CD4-positive, alpha-beta T cell (primary cell): ENCODE measurements at regions not wholly inside any gene's neighbourhood (a gene's known extent, or its start where the extent isn't known, plus 50 kb on each side); places are given as distances from the start of the nearest gene placed in this dataset.

ENCODE experiments used
- ATAC-seq: fragments of 200-7000 bp; cut with Tn5 transposase; one replicate; pipeline ENCODE4 v1.10.0; 2022; ENCODE audit warnings: mild to moderate bottlenecking; ENCODE audit not compliant: poor library complexity
- CTCF ChIA-PET: fragments of 350-600 bp; sonication (Branson Sonifier 250); formaldehyde crosslinking; loops from one replicate; lab custom pipeline; 2021; ENCODE audit warnings: antibody characterized with exemption, inconsistent platforms; lab: Charles Lee
- POLR2A ChIA-PET: fragments of 350-600 bp; sonication (Branson Sonifier 250); formaldehyde crosslinking; loops from one replicate; lab custom pipeline; 2021; ENCODE audit warnings: antibody characterized with exemption, inconsistent platforms; lab: Charles Lee
- DNase-seq, 14 experiments: peaks; one replicate each; pipeline ENCODE4 v3.0.0-alpha.2; 2013 to 2020; ENCODE audit warnings: mixed read lengths in 2 of 14
- H3K27ac ChIP-seq, 2 donors: one replicate each; pipeline versions ENCODE4 v1.5.1 to v1.7.0; 2013; ENCODE audit warnings: low read length in 2 of 2, low read depth in 1 of 2, mild to moderate bottlenecking in 1 of 2
- H3K27me3 ChIP-seq, 2 experiments: 1 replicate in 1 of 2; 2 replicates in 1 of 2; pipeline versions ENCODE4 v1.6.1 to v1.7.0; 2013; ENCODE audit warnings: low read length in 2 of 2, control low read depth in 1 of 2, mild to moderate bottlenecking in 1 of 2, moderate library complexity in 1 of 2; ENCODE audit not compliant: insufficient read depth in 2 of 2, control insufficient read depth in 1 of 2
- H3K36me3 ChIP-seq: one replicate; pipeline ENCODE4 v1.6.1; 2013; ENCODE audit warnings: low read length, control low read depth; ENCODE audit not compliant: insufficient read depth
- H3K4me1 ChIP-seq: one replicate; pipeline ENCODE4 v1.6.1; 2013; ENCODE audit warnings: low read length, control low read depth; ENCODE audit not compliant: insufficient read depth
- H3K4me3 ChIP-seq: one replicate; pipeline ENCODE4 v1.5.1; 2013; ENCODE audit warnings: mild to moderate bottlenecking, low read length, moderate library complexity
- H3K9me3 ChIP-seq, 2 experiments: 1 replicate in 1 of 2; 2 replicates in 1 of 2; pipeline versions ENCODE4 v1.6.1 to v1.7.0; 2013; ENCODE audit warnings: low read length in 2 of 2, mild to moderate bottlenecking in 2 of 2, control low read depth in 1 of 2, moderate library complexity in 1 of 2; ENCODE audit not compliant: control insufficient read depth in 1 of 2, insufficient read depth in 1 of 2
- H3K27ac Mint-ChIP-seq: one replicate; pipeline ENCODE4 v1.8.0; 2020; ENCODE audit warnings: mixed read lengths
- H3K27me3 Mint-ChIP-seq: one replicate; pipeline ENCODE4 v1.8.0; 2021; ENCODE audit warnings: mixed read lengths
- H3K36me3 Mint-ChIP-seq: one replicate; pipeline ENCODE4 v1.8.0; 2021; ENCODE audit warnings: low read depth, mixed read lengths
- H3K4me1 Mint-ChIP-seq: one replicate; pipeline ENCODE4 v1.8.0; 2021; ENCODE audit warnings: low read depth, mixed read lengths
- H3K4me3 Mint-ChIP-seq: one replicate; pipeline ENCODE4 v1.8.0; 2020; ENCODE audit warnings: mild to moderate bottlenecking, mixed read lengths
- H3K9me3 Mint-ChIP-seq: one replicate; pipeline ENCODE4 v1.8.0; 2020; ENCODE audit warnings: mixed read lengths
- CTCF ChIP-seq: fragments of 200-600 bp; IDR thresholded peaks from one replicate; pipeline ENCODE4 v1.8.0; 2022; ENCODE audit warnings: antibody characterized with exemption, mild to moderate bottlenecking
- intact Hi-C, 2 experiments: fragments of 100-400 bp; cut with DNase I in 1 of 2; cut with micrococcal nuclease in 1 of 2; formaldehyde crosslinking; loops; one replicate each; pipeline versions ENCODE4 v1.15.1 to v1.9.0; 2023 to 2025; cut with DNase I, micrococcal nuclease

- ChIA-PET POLR2A (no interaction called here), CTCF (no interaction called here)
- no peak overlapping the region for H3K4me3 Mint-ChIP-seq
- Histone ChIP-seq H3K4me3 (no peak overlapping the region), H3K36me3 (no peaks in the 10 kb centered on the region), H3K9me3 (no peaks in the 10 kb centered on the region), H3K27ac (no peak overlapping the region), H3K27me3 (peaks cover 3% of the 10 kb centered on the region in 2 experiments), H3K4me1 (no peaks in the 10 kb centered on the region)
- TF ChIP-seq CTCF, result no peak
- no peak overlapping the region for H3K27ac Mint-ChIP-seq
- no peaks in the 10 kb centered on the region for H3K4me1 Mint-ChIP-seq
- ATAC-seq (no peak), DNase-seq (no peak)
- peaks cover 28% of the 10 kb centered on the region for H3K27me3 Mint-ChIP-seq
- H3K36me3 Mint-ChIP-seq, result no peaks in the 10 kb centered on the region
- H3K9me3 Mint-ChIP-seq, result no peaks in the 10 kb centered on the region
- intact Hi-C loops, result no loop called here
Measured at GRCh38 chr1:29488794-29489311, 252.5 kb downstream of the PTPRU start.

- H3K36me3 ChIP-seq, result no peaks in the 10 kb centered on the region
- peaks cover 28% of the 10 kb centered on the region for H3K27me3 Mint-ChIP-seq
- H3K27me3 ChIP-seq, result peaks cover 3% of the 10 kb centered on the region in 2 experiments
- no peak for TF ChIP-seq CTCF
- DNase-seq (no peak), ATAC-seq (no peak)
- ChIA-PET POLR2A (no interaction called here), CTCF (no interaction called here)
- no peak overlapping the region for H3K27ac ChIP-seq
- no peak overlapping the region for H3K27ac Mint-ChIP-seq
- no peaks in the 10 kb centered on the region for H3K4me1 ChIP-seq
- no peaks in the 10 kb centered on the region for H3K36me3 Mint-ChIP-seq
- H3K9me3 Mint-ChIP-seq, result no peaks in the 10 kb centered on the region
- H3K4me3 ChIP-seq, result no peak overlapping the region
- H3K9me3 ChIP-seq, result no peaks in the 10 kb centered on the region
- no peak overlapping the region for H3K4me3 Mint-ChIP-seq
- H3K4me1 Mint-ChIP-seq, result no peaks in the 10 kb centered on the region
- intact Hi-C loops, result no loop called here
Measured at GRCh38 chr1:29488086-29488793, 251.9 kb downstream of the PTPRU start.

GRCh38 chr1:29487291-29487690, 251.0 kb downstream of the PTPRU start:
- no peak for TF ChIP-seq CTCF
- Mint-ChIP-seq H3K27me3 (peaks cover 34% of the 10 kb centered on the region), H3K36me3 (no peaks in the 10 kb centered on the region), H3K27ac (no peak overlapping the region), H3K9me3 (no peaks in the 10 kb centered on the region), H3K4me1 (no peaks in the 10 kb centered on the region), H3K4me3 (no peak overlapping the region)
- ChIA-PET POLR2A (no interaction called here), CTCF (no interaction called here)
- Histone ChIP-seq H3K4me3 (no peak overlapping the region), H3K4me1 (no peaks in the 10 kb centered on the region), H3K9me3 (no peaks in the 10 kb centered on the region), H3K36me3 (no peaks in the 10 kb centered on the region), H3K27ac (no peak overlapping the region), H3K27me3 (peaks cover 3% of the 10 kb centered on the region in 2 experiments)
- DNase-seq, result no peak
- intact Hi-C loops, result no loop called here
- no peak for ATAC-seq
